Cardiac fibroblast (primary cell): ENCODE measurements at regions not wholly inside any gene's neighbourhood (a gene's known extent, or its start where the extent isn't known, plus 50 kb on each side); places are given as distances from the start of the nearest gene placed in this dataset.

Source experiments
- DNase-seq, 2 donors: peaks; one replicate each; pipeline versions ENCODE4 v3.0.0 to v3.0.0-alpha.2; 2010; ENCODE audit warnings: low read depth in 2 of 2
- H3K4me3 ChIP-seq, 2 donors: replicated peaks in 1 of 2; 1 replicate in 1 of 2; 2 replicates in 1 of 2; pipeline ENCODE4 v1.5.1; 2011; ENCODE audit warnings: low read depth in 2 of 2, low read length in 2 of 2, mild to moderate bottlenecking in 2 of 2, moderate library complexity in 1 of 2
- CTCF ChIP-seq: IDR thresholded peaks from one replicate; pipeline ENCODE4 v1.5.1; 2011; ENCODE audit warnings: low read depth, mild to moderate bottlenecking, low read length, inconsistent platforms

- DNase-seq: no peak
- no peak overlapping the region for H3K4me3 ChIP-seq
- no peak for TF ChIP-seq CTCF
Observed at GRCh38 chr3:106734712-106735111, 642.5 kb upstream of the CCDC54 start.

- TF ChIP-seq CTCF: no peak
- no peak for DNase-seq
Observed at GRCh38 chr3:106737265-106737664, 640.0 kb upstream of the CCDC54 start.

GRCh38 chr3:106740116-106740515 lies 637.1 kb upstream of the CCDC54 start:
- peak; percentile 75 to 80 for DNase-seq
- no peak for TF ChIP-seq CTCF
- H3K4me3 ChIP-seq: no peak overlapping the region

More at GRCh38 chr3:106737265-106737664, 640.0 kb upstream of the CCDC54 start:
- H3K4me3 ChIP-seq: no peak overlapping the region

GRCh38 chr3:106745344-106746168 lies 631.7 kb upstream of the CCDC54 start:
- no peak overlapping the region for H3K4me3 ChIP-seq
- no peak for TF ChIP-seq CTCF
- peak; percentile 83 to 96 for DNase-seq

GRCh38 chr3:106746286-106746685 lies 631.0 kb upstream of the CCDC54 start:
- no peak for DNase-seq
- TF ChIP-seq CTCF: no peak
- no peak overlapping the region for H3K4me3 ChIP-seq

- DNase-seq: no peak
- H3K4me3 ChIP-seq: no peak overlapping the region
- TF ChIP-seq CTCF: no peak
Observed at GRCh38 chr3:106748472-106749262, 628.6 kb upstream of the CCDC54 start.
